ENCODE measurements at regions not wholly inside any gene's neighbourhood (a gene's known extent, or its start where the extent isn't known, plus 50 kb on each side); places are given as distances from the start of the nearest gene placed in this dataset.

DNA sequence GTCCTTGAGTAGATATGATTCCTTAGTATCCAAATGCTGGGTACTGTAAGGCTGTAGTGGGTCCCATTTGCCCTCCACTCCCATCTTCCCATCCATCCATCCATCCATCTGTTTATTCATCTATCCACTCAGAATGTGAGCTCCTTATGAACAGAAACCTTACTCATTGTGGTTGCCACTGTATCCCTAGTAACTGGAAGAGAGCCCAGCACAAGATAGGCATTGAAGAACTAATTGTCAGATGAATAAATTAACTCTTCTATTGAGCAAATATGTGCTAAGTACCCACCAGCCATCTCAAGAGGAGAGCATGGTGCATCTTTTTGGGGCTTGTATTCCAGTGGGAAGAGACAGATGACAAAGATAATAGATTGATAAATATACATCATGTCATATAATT is 86.4 kb upstream of the SEZ6L start:
- TF ChIP-seq, protein P1, sequence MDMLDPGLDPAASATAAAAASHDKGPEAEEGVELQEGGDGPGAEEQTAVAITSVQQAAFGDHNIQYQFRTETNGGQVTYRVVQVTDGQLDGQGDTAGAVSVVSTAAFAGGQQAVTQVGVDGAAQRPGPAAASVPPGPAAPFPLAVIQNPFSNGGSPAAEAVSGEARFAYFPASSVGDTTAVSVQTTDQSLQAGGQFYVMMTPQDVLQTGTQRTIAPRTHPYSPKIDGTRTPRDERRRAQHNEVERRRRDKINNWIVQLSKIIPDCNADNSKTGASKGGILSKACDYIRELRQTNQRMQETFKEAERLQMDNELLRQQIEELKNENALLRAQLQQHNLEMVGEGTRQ (CRISPR knock-in tag; IDR thresholded peaks at IDR 0.05): no peak
- no peak for TF ChIP-seq CTCF (IDR thresholded peaks at IDR 0.05)
- TF ChIP-seq MAX (CRISPR knock-in tag; IDR thresholded peaks at IDR 0.05): no peak
- TF ChIP-seq NR3C1 (CRISPR knock-in tag; conservative IDR thresholded peaks at IDR 0.05; ENCODE audit: low read depth): no peak
- no peak for TF ChIP-seq CREM (CRISPR knock-in tag; IDR thresholded peaks at IDR 0.05)
- TF ChIP-seq CREB1 (CRISPR knock-in tag; IDR thresholded peaks at IDR 0.05): no peak

All from WTC11 (cell line).